ENCODE measurements at regions not wholly inside any gene's neighbourhood (a gene's known extent, or its start where the extent isn't known, plus 50 kb on each side); places are given as distances from the start of the nearest gene placed in this dataset.

DNA sequence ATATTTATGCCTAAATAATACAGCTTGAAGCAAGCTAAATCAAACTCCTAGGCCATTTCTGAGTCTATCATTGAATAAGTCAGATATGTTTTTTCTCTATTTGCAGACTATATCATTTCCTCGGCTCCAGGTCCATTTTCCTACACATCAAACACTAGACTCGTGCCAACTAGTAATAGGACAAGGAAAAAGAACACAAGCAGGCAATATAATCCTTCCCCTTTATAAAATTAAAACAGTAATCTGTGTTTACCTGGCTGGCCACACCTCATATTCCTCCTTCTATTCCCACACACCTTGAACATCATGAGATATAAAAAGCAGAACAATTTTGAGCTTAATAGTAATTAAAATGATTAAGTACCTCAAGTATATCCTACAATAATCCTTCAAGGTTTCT lies 325.7 kb downstream of the TFEC start:
- no peak for DNase-seq

- no peak for DNase-seq
These were observed 329.4 kb downstream of the TFEC start for GRCh38 chr7:115701141-115701540.

DNA sequence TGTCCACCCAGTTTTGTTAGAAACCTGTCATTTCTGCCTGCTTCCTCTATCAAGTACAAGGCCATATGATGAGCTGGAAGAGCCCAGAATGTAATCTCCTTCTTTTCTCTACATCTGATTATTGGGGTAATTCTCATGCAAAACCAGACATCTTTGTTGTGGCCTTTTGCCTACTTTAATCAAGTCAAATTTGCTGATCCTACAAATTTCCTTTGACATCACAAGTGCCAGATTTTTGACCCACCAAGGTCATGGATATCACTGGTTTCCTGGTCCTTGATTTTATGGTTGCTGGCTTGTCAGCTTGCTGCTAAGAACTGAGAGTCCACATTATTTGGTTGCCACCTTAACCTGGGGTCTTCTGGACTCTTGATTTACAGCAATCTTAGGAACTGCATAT lies 336.1 kb downstream of the TFEC start:
- no peak for DNase-seq

GRCh38 chr7:115693779-115694178 lies 336.8 kb downstream of the TFEC start:
- DNase-seq, result no peak

DNA sequence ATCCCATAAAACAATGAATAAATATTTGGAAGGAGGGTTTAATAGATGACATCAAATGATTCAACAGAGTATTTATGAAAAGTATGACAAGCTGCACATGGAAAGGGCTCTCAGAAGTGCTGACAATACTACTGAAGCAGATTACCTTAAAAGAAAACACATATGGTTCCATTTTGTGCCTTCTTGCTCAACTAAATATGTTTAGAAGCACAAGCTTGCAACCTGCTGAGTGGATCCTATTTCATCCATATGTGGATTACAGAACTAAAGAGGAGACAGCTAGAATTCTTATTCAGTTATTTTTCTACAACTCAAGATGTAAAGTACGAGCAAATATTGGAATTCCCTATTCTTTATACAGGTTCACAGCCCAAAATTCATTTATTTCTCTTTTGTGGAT lies 340.6 kb downstream of the TFEC start:
- no peak for DNase-seq

GRCh38 chr7:115683093-115683492 lies 347.5 kb downstream of the TFEC start:
- DNase-seq, result no peak

DNA sequence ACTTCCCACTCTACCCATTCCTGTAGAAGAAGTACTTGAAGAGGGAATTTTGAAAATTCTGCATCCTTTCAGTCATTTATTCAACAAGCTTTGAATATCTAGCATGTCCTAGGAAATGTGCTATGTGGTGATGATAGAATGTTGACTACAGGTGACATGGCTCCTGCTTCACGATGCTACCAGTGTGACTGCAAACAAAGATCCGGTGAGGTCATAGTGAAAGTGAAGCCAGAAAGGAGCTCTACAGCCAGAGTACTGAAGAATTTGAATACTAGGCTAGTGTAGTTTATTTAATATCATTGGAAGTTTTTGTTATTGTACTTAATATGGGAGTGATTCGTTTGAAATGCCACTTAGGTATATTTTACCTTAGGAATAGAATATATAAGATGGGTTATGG lies 348.1 kb downstream of the TFEC start:
- DNase-seq, result no peak

DNA sequence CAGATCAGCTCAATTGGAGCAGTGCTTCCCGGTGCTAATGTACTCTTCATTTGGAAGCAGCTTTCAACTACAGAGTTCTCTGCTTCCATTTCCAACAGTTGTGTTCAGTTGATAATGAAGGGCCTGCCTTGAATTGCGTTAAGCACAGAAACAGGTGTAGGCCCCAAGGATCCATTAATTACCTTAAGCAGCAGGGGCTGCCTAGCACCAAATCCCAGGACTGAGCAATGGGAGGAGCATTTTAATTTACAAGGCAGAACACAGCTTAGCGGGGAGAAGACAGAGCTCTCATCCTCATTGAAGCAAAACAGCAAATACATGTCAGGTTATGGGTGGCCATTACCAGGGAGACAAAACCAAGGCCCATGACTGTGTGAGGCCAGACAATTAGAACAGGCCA lies 349.6 kb downstream of the TFEC start:
- DNase-seq, result no peak

GRCh38 chr7:115679976-115680375 lies 350.6 kb downstream of the TFEC start:
- DNase-seq, result no peak

DNA sequence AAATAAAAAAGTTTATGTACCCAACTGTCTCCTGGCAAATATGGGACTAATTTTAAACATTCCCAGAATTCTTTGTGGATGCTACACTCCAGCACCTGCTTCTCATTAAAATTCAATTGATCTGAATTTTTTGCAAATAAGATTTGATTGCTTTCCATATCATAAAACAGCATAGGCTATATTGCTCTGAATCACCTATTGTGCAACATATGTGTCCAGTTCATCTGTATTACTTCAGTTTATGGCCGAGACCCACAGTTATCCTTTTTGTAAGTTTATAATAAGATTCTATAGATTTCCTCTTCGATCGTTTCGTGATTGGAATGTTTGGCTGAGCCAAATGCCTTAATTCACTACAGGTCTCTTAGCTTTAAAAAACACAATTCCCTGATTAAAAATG lies 351.1 kb downstream of the TFEC start:
- DNase-seq, result no peak

DNA sequence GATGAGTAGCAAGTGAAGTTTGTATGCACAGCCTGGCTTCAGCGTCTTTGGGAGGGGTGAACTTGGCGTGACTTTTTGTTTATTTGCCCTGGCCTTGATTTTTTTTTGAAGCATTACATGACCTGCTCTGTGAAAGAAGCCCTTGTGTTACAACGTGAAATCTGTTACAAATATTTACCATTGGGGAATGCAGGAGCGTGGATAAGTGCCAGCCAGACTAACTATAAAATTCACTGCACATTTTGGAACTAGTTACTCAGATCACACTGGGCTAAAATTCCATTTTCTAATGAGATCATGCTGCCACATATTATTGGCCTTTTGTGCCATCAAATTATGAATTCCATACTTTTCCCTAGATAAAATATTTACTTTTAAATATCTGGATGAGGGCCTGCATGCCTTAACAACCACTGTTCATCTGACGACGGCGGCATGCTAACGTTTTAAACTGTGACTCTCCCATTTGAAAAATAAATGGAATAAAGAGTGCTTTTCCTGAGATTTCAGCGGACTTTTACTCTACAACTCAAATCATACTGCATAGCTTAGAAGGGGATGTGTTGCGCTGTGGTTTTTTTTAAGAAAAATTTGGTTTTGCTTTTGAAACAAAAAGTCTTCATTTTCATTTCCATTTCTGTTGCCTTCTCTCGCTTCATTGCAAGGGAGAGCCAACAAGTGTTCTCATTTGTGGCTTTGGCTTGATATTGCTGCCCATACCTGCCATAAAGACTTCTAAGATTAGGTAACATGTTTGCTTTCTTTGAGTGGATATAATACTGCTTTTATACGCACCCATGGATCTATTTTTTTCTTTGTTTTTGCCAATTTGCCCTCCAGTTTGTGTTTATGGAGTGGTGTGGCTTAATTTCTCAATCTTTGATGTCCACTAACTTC lies 352.2 kb downstream of the TFEC start:
- DNase-seq, result peak; percentile 59

GRCh38 chr7:115676707-115677106 lies 353.9 kb downstream of the TFEC start:
- DNase-seq, result no peak

- DNase-seq, result peak; percentile 43
These were observed 354.5 kb downstream of the TFEC start for GRCh38 chr7:115676080-115676479.

DNA sequence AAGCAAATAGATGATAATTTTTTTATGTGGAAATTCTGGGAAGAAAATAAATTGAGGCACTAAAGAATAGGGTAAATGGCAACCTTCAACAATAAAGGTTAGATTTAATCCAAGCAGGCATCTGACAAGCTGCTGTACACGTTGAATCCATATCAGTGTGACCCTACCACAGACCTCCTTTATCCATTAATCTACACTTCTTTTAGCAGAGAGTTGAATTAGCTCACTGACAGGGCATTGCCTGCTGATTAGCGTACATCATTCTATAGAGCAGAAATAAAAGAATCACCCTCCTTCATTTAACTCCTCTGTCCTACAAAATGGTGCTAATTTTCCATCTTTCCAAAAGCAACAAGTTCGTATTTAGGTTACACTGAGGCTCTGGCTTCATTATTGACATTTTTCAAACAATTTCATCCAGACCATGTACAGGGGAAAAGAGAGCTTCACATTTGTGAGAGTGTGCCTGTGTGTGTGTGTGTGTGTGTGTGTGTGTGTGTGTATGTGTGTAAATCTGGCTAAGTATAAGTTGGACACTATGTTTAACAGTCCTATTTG lies 356.0 kb downstream of the TFEC start:
- no peak for DNase-seq

GRCh38 chr7:115672024-115672423 lies 358.5 kb downstream of the TFEC start:
- no peak for DNase-seq

- no peak for DNase-seq
These were observed 367.9 kb downstream of the TFEC start for GRCh38 chr7:115662676-115663075.

DNA sequence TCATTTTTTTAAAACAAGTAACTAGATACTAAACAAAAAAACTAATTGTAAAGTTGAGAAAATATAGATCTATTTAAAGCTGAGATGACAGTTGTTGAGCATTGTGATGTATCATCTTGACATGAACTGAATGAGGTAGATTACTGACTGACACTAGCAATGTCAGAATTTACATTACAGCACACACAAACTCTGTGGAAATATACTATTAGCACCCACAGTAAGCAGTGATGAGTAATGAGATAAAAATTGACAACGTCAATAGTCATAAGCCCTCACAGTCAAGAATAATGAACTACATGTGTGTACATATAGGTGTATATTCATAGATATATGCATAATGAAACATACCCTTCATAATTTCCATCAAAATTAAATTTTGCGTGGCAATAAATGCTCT lies 368.4 kb downstream of the TFEC start:
- DNase-seq, result no peak

DNA sequence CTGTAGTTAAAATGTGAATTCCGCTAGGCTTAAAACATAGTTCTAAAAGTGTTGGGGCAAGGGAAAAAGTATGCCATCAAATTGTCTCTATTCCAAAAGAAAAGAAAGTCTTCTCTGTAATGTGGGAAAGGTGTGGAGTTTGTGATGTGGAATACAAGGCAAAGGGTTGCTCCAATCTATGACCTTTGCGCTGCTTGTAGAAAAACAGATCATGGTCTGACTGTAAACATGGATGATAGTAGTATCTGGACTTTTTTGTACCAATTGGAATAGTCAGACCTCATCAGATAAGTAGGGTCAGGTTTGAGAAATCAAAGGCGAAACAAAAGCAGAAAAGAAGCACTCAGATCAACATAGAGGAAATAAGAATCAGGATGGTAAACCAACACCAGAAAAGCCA lies 372.3 kb downstream of the TFEC start:
- DNase-seq, result no peak

DNA sequence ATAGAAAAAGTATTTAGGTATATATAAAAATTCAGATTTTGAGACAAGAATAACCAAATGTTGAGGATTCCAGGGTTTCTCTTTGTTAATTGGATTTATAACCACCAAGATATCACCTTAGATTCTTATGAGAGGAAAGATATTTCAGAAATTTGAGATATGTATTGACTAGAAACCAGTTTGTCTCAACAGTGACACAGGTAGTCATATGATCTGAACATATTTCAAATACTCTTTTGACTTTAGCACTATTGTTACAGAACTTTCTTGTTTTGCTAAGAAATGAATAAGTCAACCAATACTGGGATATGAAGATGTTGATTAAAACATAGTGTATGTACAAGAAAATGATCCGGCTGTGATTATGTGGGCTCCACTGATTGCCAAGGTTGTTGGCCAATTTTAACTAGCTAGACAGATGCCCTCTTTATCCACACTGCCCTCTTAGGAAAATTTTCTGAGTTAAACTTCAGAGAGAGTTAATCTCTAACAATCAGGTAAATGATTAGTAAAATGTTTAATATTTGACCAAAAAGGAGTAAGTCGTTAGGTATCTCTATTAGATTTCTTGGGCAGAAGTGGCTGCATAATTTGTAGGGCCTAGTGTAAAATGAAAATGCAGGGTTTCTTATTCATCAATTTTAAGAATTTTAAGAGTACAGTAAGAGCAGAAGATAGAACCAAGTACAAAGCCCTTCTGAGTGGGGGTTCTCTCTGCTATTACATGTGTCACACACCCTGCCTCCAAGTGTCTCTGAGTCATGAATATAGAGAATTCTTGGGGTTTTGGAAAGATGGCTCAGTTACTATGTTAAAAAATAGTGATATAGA lies 376.0 kb downstream of the TFEC start:
- DNase-seq, result no peak

DNA sequence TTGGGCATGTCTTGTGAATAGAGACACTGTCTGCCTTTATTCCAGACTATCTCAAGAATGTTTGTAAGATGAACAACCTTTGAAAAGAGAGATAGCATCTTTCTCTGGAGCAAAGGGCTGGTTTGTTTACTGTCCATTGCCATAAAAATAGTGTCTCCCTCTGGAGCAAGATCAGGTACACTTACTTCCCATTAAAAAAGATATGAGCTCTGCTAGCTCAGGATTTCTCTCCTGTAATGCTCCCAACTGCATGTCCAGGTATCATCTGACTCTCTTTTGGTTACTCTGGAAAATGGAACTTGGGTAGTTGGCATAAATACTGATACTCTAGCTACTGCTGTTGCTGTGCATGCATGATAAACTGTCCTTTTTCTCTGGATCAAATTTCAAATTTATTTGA lies 381.1 kb downstream of the TFEC start:
- no peak for DNase-seq

DNA sequence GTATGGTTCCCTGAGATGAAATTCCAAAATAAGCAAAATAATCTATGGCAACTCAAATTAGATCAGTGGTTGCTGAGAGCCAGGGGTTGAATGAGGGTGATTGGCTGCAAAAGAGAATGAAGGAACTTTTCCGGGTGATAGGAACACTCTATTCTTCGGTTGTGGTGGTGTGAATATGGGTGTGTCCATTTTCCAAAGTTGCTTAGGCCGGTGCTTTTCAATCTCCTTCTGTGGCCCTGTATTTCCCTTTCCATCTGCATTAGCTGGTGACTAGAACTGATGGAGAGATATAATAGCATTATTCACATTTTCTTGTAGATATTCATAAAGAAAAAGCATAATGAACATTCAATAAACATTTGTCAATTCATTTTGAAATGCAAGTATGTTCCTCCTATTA lies 382.9 kb downstream of the TFEC start:
- DNase-seq, result no peak

DNA sequence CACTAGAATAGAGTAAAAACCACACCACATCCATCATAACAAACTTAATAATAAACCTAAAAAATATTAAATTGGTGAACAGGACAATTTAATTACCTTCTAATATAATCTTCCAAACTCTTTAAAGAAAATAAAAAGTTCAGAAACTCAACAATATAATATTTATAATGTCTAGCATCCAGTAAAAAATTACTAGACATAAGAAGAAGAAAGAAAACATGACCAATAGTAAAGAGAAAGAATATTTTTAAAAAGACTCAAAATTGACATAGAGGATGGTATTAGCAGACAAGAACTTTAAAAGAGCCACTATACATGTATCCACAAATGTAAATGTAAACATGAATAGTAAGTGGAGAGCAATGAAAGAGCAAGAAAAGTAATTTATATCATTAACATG lies 388.4 kb downstream of the TFEC start:
- DNase-seq, result no peak

DNA sequence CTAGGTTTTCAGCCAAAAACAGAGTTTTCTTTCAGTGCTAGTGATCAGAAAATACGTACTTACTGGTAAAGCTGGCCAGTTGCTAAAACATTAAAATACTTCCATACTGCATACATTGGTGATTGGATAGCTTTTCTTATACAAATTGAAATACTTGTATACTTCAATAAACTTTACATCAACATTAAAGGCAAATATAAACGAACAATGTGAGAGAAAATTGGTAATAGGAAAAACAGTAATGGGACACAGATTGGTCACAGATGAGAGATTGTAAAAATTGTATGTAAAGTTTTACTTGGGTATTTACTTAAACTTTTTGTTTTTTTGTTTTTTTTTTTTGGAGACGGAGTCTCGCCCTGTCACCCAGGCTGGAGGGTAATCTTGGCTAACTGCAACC lies 391.7 kb downstream of the TFEC start:
- no peak for DNase-seq

DNA sequence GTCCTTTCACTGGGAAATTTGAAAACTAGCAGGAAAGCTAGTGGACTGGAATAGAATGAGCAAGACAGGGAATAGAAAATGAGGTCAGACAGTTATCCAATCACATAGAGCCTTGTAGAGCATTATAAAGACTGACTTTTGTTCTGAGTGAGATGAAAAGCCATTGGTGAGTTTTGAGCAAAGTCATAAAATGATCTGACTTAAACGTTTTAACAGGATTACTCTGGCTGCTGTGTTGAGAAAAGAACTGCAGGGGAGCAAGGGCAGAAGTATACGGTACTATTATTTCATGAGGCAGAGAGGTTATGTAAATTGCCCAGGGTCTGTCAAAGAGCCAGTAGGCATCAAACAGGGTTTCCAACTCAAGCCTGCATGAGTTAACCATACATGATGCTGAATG lies 393.4 kb downstream of the TFEC start:
- no peak for DNase-seq

Data from right hindlimb (tissue), 1 donor.